GM23248 (cell line): ENCODE measurements at regions not wholly inside any gene's neighbourhood (a gene's known extent, or its start where the extent isn't known, plus 50 kb on each side); places are given as distances from the start of the nearest gene placed in this dataset.

Experiments used
- EZH2 ChIP-seq: fragments of 200-600 bp; sonication (generic); IDR thresholded peaks from 2 replicates; pipeline ENCODE4 v1.6.1; 2018; ENCODE audit warnings: antibody characterized with exemption, mild to moderate bottlenecking; ENCODE audit not compliant: insufficient read depth, poor library complexity, severe bottlenecking
- EZH2phosphoT487 ChIP-seq: fragments of 200-600 bp; sonication (generic); IDR thresholded peaks from 2 replicates; pipeline ENCODE4 v1.6.1; 2018; ENCODE audit warnings: antibody characterized with exemption, moderate library complexity, mild to moderate bottlenecking, low read depth; ENCODE audit not compliant: insufficient read depth

GRCh38 chr11:80420374-80420773 is 979.5 kb upstream of the TENM4 start:
- TF ChIP-seq EZH2 (no peak), EZH2phosphoT487 (no peak)
